GM10248 (cell line): ENCODE measurements at regions not wholly inside any gene's neighbourhood (a gene's known extent, or its start where the extent isn't known, plus 50 kb on each side); places are given as distances from the start of the nearest gene placed in this dataset.

Experiments used
- CTCF ChIA-PET: fragments of 300-600 bp; sonication (Branson Sonifier 250); formaldehyde crosslinking; extraction: SDS; loops from one replicate; lab custom pipeline; 2021; ENCODE audit warnings: antibody characterized with exemption; lab: Yijun Ruan, JAX
- POLR2A ChIA-PET: fragments of 350-650 bp; sonication (Branson Sonifier 250); formaldehyde crosslinking; extraction: SDS; loops from one replicate; lab custom pipeline; 2020; ENCODE audit warnings: antibody characterized with exemption; lab: Yijun Ruan, JAX
- DNase-seq: peaks from one replicate; pipeline ENCODE4 v3.0.0; 2012; ENCODE audit errors: extremely low spot score
- CTCF ChIP-seq: IDR thresholded peaks from 2 replicates; pipeline ENCODE4 v1.5.1; 2012; ENCODE audit warnings: mild to moderate bottlenecking, low read depth; ENCODE audit errors: extremely low read depth, missing control alignments, control extremely low read depth

GRCh38 chr2:125679903-125680302, 976.1 kb upstream of the GYPC start:
- DNase-seq: no peak
- CTCF ChIA-PET: interaction anchor here (1.1 kb wide), 1 partner anchor 28 kb away, joined by 3 read pairs; no protein-coding TSS in a partner anchor
- no peak for TF ChIP-seq CTCF
- POLR2A ChIA-PET: no interaction called here

GRCh38 chr2:125680809-125681208, 975.1 kb upstream of the GYPC start:
- DNase-seq: no peak
- POLR2A ChIA-PET: no interaction called here
- CTCF ChIA-PET: interaction anchor here (1.1 to 1.4 kb wide), 3 partner anchors 18 to 42 kb away, joined by 3 read pairs; no protein-coding TSS in a partner anchor
- TF ChIP-seq CTCF: no peak

- POLR2A ChIA-PET: no interaction called here
- TF ChIP-seq CTCF: no peak
- CTCF ChIA-PET: interaction anchor here (1.3 to 1.4 kb wide), 2 partner anchors 18 to 41 kb away, joined by 3 read pairs; no protein-coding TSS in a partner anchor
- DNase-seq: no peak
These were observed 974.4 kb upstream of the GYPC start for GRCh38 chr2:125681576-125681975.

GRCh38 chr2:125681976-125682805, 973.8 kb upstream of the GYPC start:
- TF ChIP-seq CTCF: no peak
- ChIA-PET POLR2A (no interaction called here), CTCF (interaction anchor here (1.0 to 1.4 kb wide), 5 partner anchors 11 to 41 kb away, joined by 3 to 5 read pairs (median 3); no protein-coding TSS in a partner anchor)
- DNase-seq: no peak

GRCh38 chr2:125684256-125684655, 971.7 kb upstream of the GYPC start:
- ChIA-PET POLR2A (no interaction called here), CTCF (interaction anchor here (1.6 to 1.7 kb wide), 2 partner anchors 14 to 20 kb away, joined by 4 to 5 read pairs; no protein-coding TSS in a partner anchor)
- DNase-seq: no peak
- TF ChIP-seq CTCF: no peak

- DNase-seq: no peak
- TF ChIP-seq CTCF: no peak
- ChIA-PET CTCF (interaction anchor here (0.9 to 1.7 kb wide), 3 partner anchors 9 to 19 kb away, joined by 3 to 5 read pairs (median 4); no protein-coding TSS in a partner anchor), POLR2A (no interaction called here)
These were observed 971.0 kb upstream of the GYPC start for GRCh38 chr2:125684932-125685331.
